Mucosa of descending colon (tissue), 3 donors: ENCODE measurements at regions not wholly inside any gene's neighbourhood (a gene's known extent, or its start where the extent isn't known, plus 50 kb on each side); places are given as distances from the start of the nearest gene placed in this dataset.

Experiments used
- ATAC-seq: fragments of 200-7000 bp; cut with Tn5 transposase; one replicate; pipeline ENCODE4 v1.9.1; 2020; ENCODE audit warnings: mild to moderate bottlenecking, moderate library complexity
- DNase-seq, 3 donors: peaks; one replicate each; pipeline ENCODE4 v3.0.0-alpha.2; 2020
- H3K36me3 ChIP-seq: fragments of 200-600 bp; one replicate; pipeline ENCODE4 v1.8.0; 2021; ENCODE audit warnings: low read depth, mild to moderate bottlenecking
- H3K4me1 ChIP-seq: fragments of 200-600 bp; one replicate; pipeline ENCODE4 v1.8.0; 2021; ENCODE audit warnings: low read depth, mild to moderate bottlenecking
- H3K4me3 ChIP-seq: fragments of 200-600 bp; one replicate; pipeline ENCODE4 v1.8.0; 2021; ENCODE audit warnings: mild to moderate bottlenecking
- H3K9me3 ChIP-seq: fragments of 200-600 bp; one replicate; pipeline ENCODE4 v1.8.0; 2021; ENCODE audit warnings: mild to moderate bottlenecking
- intact Hi-C, 2 donors: fragments of 100-400 bp; cut with DNase I in 1 of 2; cut with micrococcal nuclease in 1 of 2; formaldehyde crosslinking; loops; one replicate each; pipeline versions ENCODE4 v1.11.0 to v1.11.1; 2022; cut with DNase I, micrococcal nuclease
- TF ChIP-seq, protein P1 (sequence below): fragments of 200-600 bp; IDR thresholded peaks from one replicate; pipeline ENCODE4 v1.8.0; 2022; ENCODE audit warnings: antibody characterized with exemption, mild to moderate bottlenecking
- donor health status: DM: no; HTN: no; CAD: no; lungs with moderate emphysema.
- donor health status: DM: no; HTN: no; CAD: no.
- donor health status: DM: no; HTN: yes; CAD: no.

DNA sequence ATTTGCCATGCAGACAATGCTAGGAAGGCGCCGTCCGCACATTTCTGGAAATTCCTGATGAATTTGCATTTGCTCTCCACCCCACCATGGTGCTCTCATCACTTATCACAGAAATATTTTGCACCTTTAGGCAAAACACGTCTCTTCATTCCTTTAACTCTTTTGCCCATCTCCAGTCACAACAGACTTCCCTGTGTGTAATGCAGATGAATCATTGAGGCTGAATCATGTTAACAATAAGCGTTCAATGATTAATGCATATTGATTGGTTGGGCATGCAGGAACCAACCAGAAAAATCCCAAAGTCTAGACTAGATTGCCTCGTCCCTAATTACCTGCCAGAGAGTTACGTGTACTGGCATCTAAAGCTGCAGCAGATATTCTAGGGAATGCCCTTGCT, 80.0 kb upstream of the ATXN1 start:
- Histone ChIP-seq H3K4me3 (no peak overlapping the region), H3K36me3 (no peaks in the 10 kb centered on the region), H3K4me1 (no peaks in the 10 kb centered on the region), H3K9me3 (no peaks in the 10 kb centered on the region)
- intact Hi-C loops = no loop called here
- ATAC-seq = no peak
- TF ChIP-seq, protein P1, sequence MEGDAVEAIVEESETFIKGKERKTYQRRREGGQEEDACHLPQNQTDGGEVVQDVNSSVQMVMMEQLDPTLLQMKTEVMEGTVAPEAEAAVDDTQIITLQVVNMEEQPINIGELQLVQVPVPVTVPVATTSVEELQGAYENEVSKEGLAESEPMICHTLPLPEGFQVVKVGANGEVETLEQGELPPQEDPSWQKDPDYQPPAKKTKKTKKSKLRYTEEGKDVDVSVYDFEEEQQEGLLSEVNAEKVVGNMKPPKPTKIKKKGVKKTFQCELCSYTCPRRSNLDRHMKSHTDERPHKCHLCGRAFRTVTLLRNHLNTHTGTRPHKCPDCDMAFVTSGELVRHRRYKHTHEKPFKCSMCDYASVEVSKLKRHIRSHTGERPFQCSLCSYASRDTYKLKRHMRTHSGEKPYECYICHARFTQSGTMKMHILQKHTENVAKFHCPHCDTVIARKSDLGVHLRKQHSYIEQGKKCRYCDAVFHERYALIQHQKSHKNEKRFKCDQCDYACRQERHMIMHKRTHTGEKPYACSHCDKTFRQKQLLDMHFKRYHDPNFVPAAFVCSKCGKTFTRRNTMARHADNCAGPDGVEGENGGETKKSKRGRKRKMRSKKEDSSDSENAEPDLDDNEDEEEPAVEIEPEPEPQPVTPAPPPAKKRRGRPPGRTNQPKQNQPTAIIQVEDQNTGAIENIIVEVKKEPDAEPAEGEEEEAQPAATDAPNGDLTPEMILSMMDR = no peak
- DNase-seq = no peak

DNA sequence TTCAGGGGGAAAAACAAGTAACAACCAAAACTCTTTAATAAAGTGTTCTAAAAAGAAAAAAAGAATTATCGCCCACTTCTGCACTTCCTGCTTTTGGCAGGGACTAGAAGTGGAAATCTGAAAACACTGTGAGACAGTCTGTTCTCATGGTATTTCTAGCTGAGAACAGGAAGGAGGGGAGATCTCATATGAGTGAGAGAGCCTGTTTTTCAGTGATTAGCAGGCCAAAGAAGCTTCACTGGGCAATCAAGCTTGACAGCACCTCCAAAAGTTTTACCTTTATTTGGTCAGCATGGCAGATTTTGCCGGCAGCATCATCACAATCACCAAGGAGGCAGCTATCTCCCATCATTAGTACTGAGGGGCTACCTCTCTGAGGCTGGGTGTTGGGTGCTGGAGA, 79.5 kb upstream of the ATXN1 start:
- intact Hi-C loops = no loop called here
- no peaks in the 10 kb centered on the region for H3K36me3 ChIP-seq
- H3K4me3 ChIP-seq = no peak overlapping the region
- no peaks in the 10 kb centered on the region for H3K4me1 ChIP-seq
- ATAC-seq (no peak), DNase-seq (no peak)
- no peaks in the 10 kb centered on the region for H3K9me3 ChIP-seq
- TF ChIP-seq, protein P1 = no peak

DNA sequence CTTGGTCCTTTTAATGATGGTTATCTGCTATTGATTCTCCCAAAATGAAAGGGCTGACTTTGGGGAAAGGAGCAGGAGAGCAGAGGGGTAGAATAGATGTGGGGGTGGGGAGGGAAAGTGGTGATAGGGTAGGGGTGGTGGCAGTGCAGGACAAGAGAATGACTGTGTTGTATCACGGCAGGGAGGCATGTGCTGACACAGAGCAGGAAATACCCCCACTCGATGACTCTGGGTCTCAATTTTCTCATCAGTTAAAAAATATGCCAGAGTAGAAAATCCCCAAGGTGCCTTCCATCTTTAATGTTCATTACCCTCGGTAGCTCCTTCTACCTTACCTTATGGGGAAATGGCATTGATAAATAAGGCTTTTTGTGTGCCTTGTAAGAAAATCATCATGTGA, 79.0 kb upstream of the ATXN1 start:
- DNase-seq = no peak
- Histone ChIP-seq H3K4me3 (no peak overlapping the region), H3K9me3 (no peaks in the 10 kb centered on the region), H3K36me3 (no peaks in the 10 kb centered on the region), H3K4me1 (no peaks in the 10 kb centered on the region)
- intact Hi-C loops = no loop called here
- TF ChIP-seq, protein P1 = no peak
- ATAC-seq = no peak

DNA sequence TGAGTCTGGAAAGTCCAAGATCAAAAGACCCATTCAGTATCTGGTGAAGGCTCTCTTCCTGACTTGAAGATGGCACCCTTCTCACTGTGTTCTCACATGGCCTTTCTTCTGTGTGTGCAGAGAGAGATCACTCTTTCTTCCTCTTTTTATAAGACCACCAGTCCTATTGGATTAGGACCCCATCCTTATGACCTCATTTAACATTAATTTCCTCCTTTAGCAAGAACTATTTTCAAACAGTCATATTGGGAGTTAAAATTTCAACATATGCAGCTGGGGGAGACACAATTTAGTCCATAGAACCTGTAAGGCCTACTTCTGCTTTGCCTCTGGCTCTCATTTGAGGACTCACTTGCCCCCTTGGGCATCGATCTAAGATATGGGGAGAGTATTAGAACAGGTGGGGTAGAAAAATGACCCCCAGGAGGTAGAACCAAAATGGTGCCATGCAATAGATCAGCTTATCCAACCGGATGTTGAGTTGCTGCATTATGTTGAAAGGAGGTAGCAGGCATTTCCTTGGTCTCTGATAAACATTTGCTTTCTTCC, 78.4 kb upstream of the ATXN1 start:
- Histone ChIP-seq H3K9me3 (no peaks in the 10 kb centered on the region), H3K4me3 (no peak overlapping the region), H3K36me3 (no peaks in the 10 kb centered on the region), H3K4me1 (no peaks in the 10 kb centered on the region)
- DNase-seq (no peak), ATAC-seq (no peak)
- TF ChIP-seq, protein P1 = no peak
- intact Hi-C loops = no loop called here

DNA sequence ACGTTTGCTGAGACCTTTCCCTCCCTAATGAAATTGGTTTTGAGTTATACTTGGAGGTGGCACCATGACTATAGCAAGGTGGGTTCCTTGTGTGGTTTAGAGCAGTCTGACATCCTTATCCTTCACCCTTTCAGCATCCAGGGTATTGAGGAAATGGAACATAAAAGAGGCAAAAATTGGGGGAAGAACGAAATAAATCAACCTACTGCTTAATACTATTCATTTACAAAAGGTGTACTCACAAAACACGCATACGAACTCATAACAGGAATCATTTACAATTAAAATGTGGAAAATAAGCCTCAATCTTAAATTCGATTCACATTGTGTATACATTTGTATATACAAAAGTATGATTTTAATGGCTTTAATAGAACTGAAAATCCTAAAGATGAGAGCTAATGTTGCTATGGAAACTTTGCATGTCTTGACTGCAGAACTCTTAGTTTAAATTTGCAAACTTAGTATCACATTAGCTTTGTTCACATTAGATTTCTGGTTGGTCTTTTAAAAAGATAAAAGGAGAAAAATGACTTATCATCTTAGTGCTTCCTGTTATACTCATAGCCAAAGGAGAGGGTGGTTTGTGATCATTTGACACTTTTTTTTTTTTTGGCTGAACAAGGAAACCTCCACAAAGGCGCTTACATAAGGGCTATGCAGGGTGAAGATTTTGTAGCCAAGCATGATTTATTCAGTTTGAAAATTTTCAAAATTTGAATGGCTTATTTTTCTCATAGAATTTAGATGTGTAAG, 76.1 kb upstream of the ATXN1 start:
- DNase-seq (no peak), ATAC-seq (no peak)
- Histone ChIP-seq H3K9me3 (no peaks in the 10 kb centered on the region), H3K4me3 (no peak overlapping the region), H3K36me3 (no peaks in the 10 kb centered on the region), H3K4me1 (no peaks in the 10 kb centered on the region)
- intact Hi-C loops = no loop called here
- TF ChIP-seq, protein P1 = no peak
